Osteocyte (in vitro differentiated cells): ENCODE measurements at regions not wholly inside any gene's neighbourhood (a gene's known extent, or its start where the extent isn't known, plus 50 kb on each side); places are given as distances from the start of the nearest gene placed in this dataset.
A peak's percentile ranks its signal among the peaks of the same experiment; 100 is the strongest.
"Not testable (repeated sequence)": the region's sequence is repeated elsewhere in the genome, so short reads cannot be mapped to it uniquely, and the experiment has no call there.

ENCODE experiments used
- DNase-seq: peaks from one replicate; pipeline ENCODE4 v3.0.0; 2021; ENCODE audit warnings: mixed read lengths; ENCODE audit not compliant: unreplicated experiment; ENCODE audit errors: extremely low spot score
- H3K27ac Mint-ChIP-seq: one replicate; pipeline ENCODE4 v1.8.0; 2021; ENCODE audit warnings: mild to moderate bottlenecking, mixed read lengths; ENCODE audit not compliant: unreplicated experiment
- H3K27me3 Mint-ChIP-seq: one replicate; pipeline ENCODE4 v1.8.0; 2021; ENCODE audit warnings: mixed read lengths; ENCODE audit not compliant: unreplicated experiment
- H3K36me3 Mint-ChIP-seq: one replicate; pipeline ENCODE4 v1.8.0; 2021; ENCODE audit warnings: mixed read lengths; ENCODE audit not compliant: unreplicated experiment
- H3K4me1 Mint-ChIP-seq: one replicate; pipeline ENCODE4 v1.8.0; 2021; ENCODE audit warnings: mixed read lengths; ENCODE audit not compliant: unreplicated experiment
- H3K4me3 Mint-ChIP-seq: one replicate; pipeline ENCODE4 v1.8.0; 2021; ENCODE audit warnings: mild to moderate bottlenecking, moderate library complexity, mixed read lengths; ENCODE audit not compliant: unreplicated experiment
- H3K9me3 Mint-ChIP-seq: one replicate; pipeline ENCODE4 v1.8.0; 2021; ENCODE audit warnings: mixed read lengths; ENCODE audit not compliant: unreplicated experiment
- CTCF ChIP-seq: fragments of 200-600 bp; sonication (generic); IDR thresholded peaks from 2 replicates; pipeline ENCODE4 v1.5.0; 2021; ENCODE audit warnings: antibody characterized with exemption, mild to moderate bottlenecking, moderate library complexity

GRCh38 chr6:10141746-10142443 is 273.0 kb downstream of the TFAP2A start:
- peaks cover 27% of the 10 kb centered on the region for H3K4me1 Mint-ChIP-seq
- H3K27ac Mint-ChIP-seq: no peak overlapping the region
- no peak overlapping the region for H3K4me3 Mint-ChIP-seq
- no peak for DNase-seq
- no peak for TF ChIP-seq CTCF
- no peaks in the 10 kb centered on the region for H3K27me3 Mint-ChIP-seq
- H3K36me3 Mint-ChIP-seq: no peaks in the 10 kb centered on the region
- peaks cover 2% of the 10 kb centered on the region for H3K9me3 Mint-ChIP-seq

GRCh38 chr6:10140824-10141223 is 274.1 kb downstream of the TFAP2A start:
- Mint-ChIP-seq H3K4me1 (peaks cover 25% of the 10 kb centered on the region), H3K4me3 (no peak overlapping the region), H3K36me3 (no peaks in the 10 kb centered on the region), H3K9me3 (no peaks in the 10 kb centered on the region), H3K27me3 (no peaks in the 10 kb centered on the region), H3K27ac (peak overlapping the region; percentile 15)
- TF ChIP-seq CTCF: no peak
- no peak for DNase-seq

GRCh38 chr6:10140136-10140535 is 274.7 kb downstream of the TFAP2A start:
- Mint-ChIP-seq H3K4me3 (no peak overlapping the region), H3K27me3 (no peaks in the 10 kb centered on the region), H3K4me1 (peaks cover 25% of the 10 kb centered on the region), H3K27ac (peak overlapping the region; percentile 16), H3K9me3 (no peaks in the 10 kb centered on the region), H3K36me3 (no peaks in the 10 kb centered on the region)
- no peak for DNase-seq
- no peak for TF ChIP-seq CTCF

GRCh38 chr6:10138917-10139316 is 276.0 kb downstream of the TFAP2A start:
- no peak for TF ChIP-seq CTCF
- DNase-seq: no peak
- Mint-ChIP-seq H3K27ac (no peak overlapping the region), H3K36me3 (no peaks in the 10 kb centered on the region), H3K9me3 (no peaks in the 10 kb centered on the region), H3K4me3 (no peak overlapping the region), H3K4me1 (peaks cover 25% of the 10 kb centered on the region), H3K27me3 (no peaks in the 10 kb centered on the region)

- no peaks in the 10 kb centered on the region for H3K27me3 Mint-ChIP-seq
- H3K27ac Mint-ChIP-seq: no peak overlapping the region
- no peak for DNase-seq
- TF ChIP-seq CTCF: no peak
- H3K9me3 Mint-ChIP-seq: peaks cover 9% of the 10 kb centered on the region
- H3K4me3 Mint-ChIP-seq: no peak overlapping the region
- H3K36me3 Mint-ChIP-seq: no peaks in the 10 kb centered on the region
- H3K4me1 Mint-ChIP-seq: peaks cover 19% of the 10 kb centered on the region
Observed at GRCh38 chr6:10136636-10137035, 278.2 kb downstream of the TFAP2A start.

GRCh38 chr6:10134185-10134584 is 280.7 kb downstream of the TFAP2A start:
- H3K4me3 Mint-ChIP-seq, H3K27me3 Mint-ChIP-seq, H3K4me1 Mint-ChIP-seq, DNase-seq, H3K36me3 Mint-ChIP-seq, H3K27ac Mint-ChIP-seq: not testable (repeated sequence)
- peaks cover 16% of the 10 kb centered on the region for H3K9me3 Mint-ChIP-seq
